Fibroblast of villous mesenchyme (primary cell): ENCODE measurements at regions not wholly inside any gene's neighbourhood (a gene's known extent, or its start where the extent isn't known, plus 50 kb on each side); places are given as distances from the start of the nearest gene placed in this dataset.

ENCODE experiments used
- DNase-seq: peaks from one replicate; pipeline ENCODE4 v3.0.0-alpha.2; 2010; ENCODE audit warnings: low read depth
- H3K4me3 ChIP-seq: 2 replicates; pipeline ENCODE4 v1.5.1; 2011; ENCODE audit warnings: low read depth, mild to moderate bottlenecking, low read length
- CTCF ChIP-seq: IDR thresholded peaks from 2 replicates; pipeline ENCODE4 v1.5.1; 2012; ENCODE audit warnings: low read depth, mild to moderate bottlenecking, low read length; ENCODE audit not compliant: insufficient read depth

GRCh38 chr5:167899490-167900070 lies 391.9 kb upstream of the WWC1 start:
- H3K4me3 ChIP-seq: no peak overlapping the region
- TF ChIP-seq CTCF: no peak
- peak; percentile 9 for DNase-seq

GRCh38 chr5:167900340-167900935 lies 391.0 kb upstream of the WWC1 start:
- no peak overlapping the region for H3K4me3 ChIP-seq
- DNase-seq: no peak
- no peak for TF ChIP-seq CTCF

GRCh38 chr5:167902298-167902697 lies 389.1 kb upstream of the WWC1 start:
- no peak for TF ChIP-seq CTCF
- no peak for DNase-seq
- H3K4me3 ChIP-seq: no peak overlapping the region

GRCh38 chr5:167903243-167903642 lies 388.2 kb upstream of the WWC1 start:
- no peak overlapping the region for H3K4me3 ChIP-seq
- no peak for TF ChIP-seq CTCF
- DNase-seq: no peak

GRCh38 chr5:167903659-167904058 lies 387.8 kb upstream of the WWC1 start:
- no peak for DNase-seq
- TF ChIP-seq CTCF: no peak
- H3K4me3 ChIP-seq: no peak overlapping the region

- TF ChIP-seq CTCF: no peak
- no peak overlapping the region for H3K4me3 ChIP-seq
- no peak for DNase-seq
Observed at GRCh38 chr5:167905919-167906853, 385.3 kb upstream of the WWC1 start.
